ENCODE measurements at regions not wholly inside any gene's neighbourhood (a gene's known extent, or its start where the extent isn't known, plus 50 kb on each side); places are given as distances from the start of the nearest gene placed in this dataset.

- H3K4me1 ChIP-seq (ENCODE audit: control insufficient read depth, extremely low read depth, insufficient read depth, low read length), result no peaks in the 10 kb centered on the region
- H4K20me1 ChIP-seq (ENCODE audit: control insufficient read depth, extremely low read depth, insufficient read depth, low read length), result no peaks in the 10 kb centered on the region
- H3K36me3 ChIP-seq (ENCODE audit: control insufficient read depth in 2 of 2, extremely low read depth in 1 of 2, insufficient read depth in 2 of 2, low read length in 2 of 2), result no peaks in the 10 kb centered on the region
- dilution Hi-C loops (cut with MboI; ENCODE audit: extremely low pct_ligation_motif_present, low sequenced_read_pairs), result no loop called here
- no peaks in the 10 kb centered on the region for H3K9me3 ChIP-seq (ENCODE audit: control insufficient read depth, low read depth, low read length)
- TF ChIP-seq CTCF (optimal IDR thresholded peaks at IDR 0.05 in 1 of 3, IDR thresholded peaks at IDR 0.05 in 1 of 3, conservative IDR thresholded peaks at IDR 0.05 in 1 of 3; ENCODE audit: extremely low read depth in 1 of 3, insufficient read depth in 2 of 3, low read length in 3 of 3) (no peak), EZH2 (IDR thresholded peaks at IDR 0.05; ENCODE audit: low read length) (no peak)
- FAIRE-seq, result no peak
- H3K79me2 ChIP-seq (ENCODE audit: control insufficient read depth, insufficient read depth, low read length), result no peaks in the 10 kb centered on the region
- no peaks in the 10 kb centered on the region for H3K27me3 ChIP-seq (ENCODE audit: control insufficient read depth, extremely low read depth, insufficient read depth, low read length)
- no peak overlapping the region for H3K27ac ChIP-seq (ENCODE audit: control insufficient read depth, insufficient read depth, low read length)
- DNase-seq (ENCODE audit: low read depth, low spot score), result no peak
- H3K4me3 ChIP-seq (ENCODE audit: control insufficient read depth in 2 of 3, extremely low read depth in 1 of 3, insufficient read depth in 2 of 3, low read depth in 1 of 3, low read length in 3 of 3), result no peak overlapping the region
- H3K9ac ChIP-seq (ENCODE audit: control insufficient read depth, extremely low read depth, insufficient read depth, low read length), result no peak overlapping the region
- no peaks in the 10 kb centered on the region for H3K9me1 ChIP-seq (ENCODE audit: control insufficient read depth, extremely low read depth, insufficient read depth, low read length)
- H3K4me2 ChIP-seq (ENCODE audit: control insufficient read depth, extremely low read depth, insufficient read depth, low read depth, low read length), result no peak overlapping the region
- H2AFZ ChIP-seq (ENCODE audit: control insufficient read depth, low read length), result no peak overlapping the region
Observed at GRCh38 chr3:145533696-145534095, 627.3 kb downstream of the PLOD2 start.

GRCh38 chr3:145536461-145536860 lies 624.5 kb downstream of the PLOD2 start:
- TF ChIP-seq EZH2 (IDR thresholded peaks at IDR 0.05; ENCODE audit: low read length), result no peak
- no peak for TF ChIP-seq CTCF (optimal IDR thresholded peaks at IDR 0.05 in 1 of 3, IDR thresholded peaks at IDR 0.05 in 1 of 3, conservative IDR thresholded peaks at IDR 0.05 in 1 of 3; ENCODE audit: extremely low read depth in 1 of 3, insufficient read depth in 2 of 3, low read length in 3 of 3)
- H3K27ac ChIP-seq (ENCODE audit: control insufficient read depth, insufficient read depth, low read length), result no peak overlapping the region
- no peak overlapping the region for H3K4me3 ChIP-seq (ENCODE audit: control insufficient read depth in 2 of 3, extremely low read depth in 1 of 3, insufficient read depth in 2 of 3, low read depth in 1 of 3, low read length in 3 of 3)
- H3K9me3 ChIP-seq (ENCODE audit: control insufficient read depth, low read depth, low read length), result no peaks in the 10 kb centered on the region
- no peak overlapping the region for H2AFZ ChIP-seq (ENCODE audit: control insufficient read depth, low read length)
- dilution Hi-C loops (cut with MboI; ENCODE audit: extremely low pct_ligation_motif_present, low sequenced_read_pairs), result no loop called here
- no peaks in the 10 kb centered on the region for H4K20me1 ChIP-seq (ENCODE audit: control insufficient read depth, extremely low read depth, insufficient read depth, low read length)
- no peak overlapping the region for H3K4me2 ChIP-seq (ENCODE audit: control insufficient read depth, extremely low read depth, insufficient read depth, low read depth, low read length)
- DNase-seq (ENCODE audit: low read depth, low spot score) (no peak), FAIRE-seq (no peak)
- no peaks in the 10 kb centered on the region for H3K79me2 ChIP-seq (ENCODE audit: control insufficient read depth, insufficient read depth, low read length)
- H3K9me1 ChIP-seq (ENCODE audit: control insufficient read depth, extremely low read depth, insufficient read depth, low read length), result no peaks in the 10 kb centered on the region
- no peaks in the 10 kb centered on the region for H3K4me1 ChIP-seq (ENCODE audit: control insufficient read depth, extremely low read depth, insufficient read depth, low read length)
- no peaks in the 10 kb centered on the region for H3K36me3 ChIP-seq (ENCODE audit: control insufficient read depth in 2 of 2, extremely low read depth in 1 of 2, insufficient read depth in 2 of 2, low read length in 2 of 2)
- no peaks in the 10 kb centered on the region for H3K27me3 ChIP-seq (ENCODE audit: control insufficient read depth, extremely low read depth, insufficient read depth, low read length)
- H3K9ac ChIP-seq (ENCODE audit: control insufficient read depth, extremely low read depth, insufficient read depth, low read length), result no peak overlapping the region
